Body of pancreas (tissue), 4 donors: ENCODE measurements at regions not wholly inside any gene's neighbourhood (a gene's known extent, or its start where the extent isn't known, plus 50 kb on each side); places are given as distances from the start of the nearest gene placed in this dataset.
"Not testable (repeated sequence)": the region's sequence is repeated elsewhere in the genome, so short reads cannot be mapped to it uniquely, and the experiment has no call there.

Experiments
- POLR2A ChIP-seq, 3 donors: fragments of 450-650 bp; IDR thresholded peaks; one replicate each; pipeline ENCODE4 v1.6.1; 2016; ENCODE audit warnings: antibody characterized with exemption in 3 of 3, mild to moderate bottlenecking in 2 of 3
- TF ChIP-seq, protein P1 (sequence below), 7 experiments: fragments of 450-650 bp in 4 of 7; fragments of 200-600 bp in 3 of 7; sonication (generic) in 3 of 7; IDR thresholded peaks; one replicate each; pipeline ENCODE4 v1.5.1; 2016 to 2019; ENCODE audit warnings: antibody characterized with exemption in 7 of 7

DNA sequence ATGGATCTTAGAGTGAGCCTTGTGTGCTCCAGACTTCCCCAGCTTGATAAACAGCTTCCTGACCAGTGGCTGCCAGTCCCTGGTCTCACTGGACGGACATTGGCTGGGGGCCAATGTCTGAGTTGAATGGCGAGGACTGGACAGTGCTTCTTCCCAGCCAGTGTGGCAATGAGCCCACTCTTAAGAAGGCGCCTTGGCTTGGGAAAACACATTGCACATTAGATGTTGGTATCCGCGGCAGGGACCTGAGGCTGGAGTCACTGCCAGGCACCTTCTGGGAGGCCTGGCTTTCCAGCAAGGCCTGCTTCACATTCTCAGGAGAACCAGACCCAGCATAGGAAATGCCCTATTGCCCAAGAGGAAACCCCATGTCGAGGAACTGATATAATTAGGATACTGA, 273.5 kb upstream of the PLGLB1 start:
- TF ChIP-seq POLR2A (IDR thresholded peaks at IDR 0.05) = not testable (repeated sequence)
- TF ChIP-seq, protein P1, sequence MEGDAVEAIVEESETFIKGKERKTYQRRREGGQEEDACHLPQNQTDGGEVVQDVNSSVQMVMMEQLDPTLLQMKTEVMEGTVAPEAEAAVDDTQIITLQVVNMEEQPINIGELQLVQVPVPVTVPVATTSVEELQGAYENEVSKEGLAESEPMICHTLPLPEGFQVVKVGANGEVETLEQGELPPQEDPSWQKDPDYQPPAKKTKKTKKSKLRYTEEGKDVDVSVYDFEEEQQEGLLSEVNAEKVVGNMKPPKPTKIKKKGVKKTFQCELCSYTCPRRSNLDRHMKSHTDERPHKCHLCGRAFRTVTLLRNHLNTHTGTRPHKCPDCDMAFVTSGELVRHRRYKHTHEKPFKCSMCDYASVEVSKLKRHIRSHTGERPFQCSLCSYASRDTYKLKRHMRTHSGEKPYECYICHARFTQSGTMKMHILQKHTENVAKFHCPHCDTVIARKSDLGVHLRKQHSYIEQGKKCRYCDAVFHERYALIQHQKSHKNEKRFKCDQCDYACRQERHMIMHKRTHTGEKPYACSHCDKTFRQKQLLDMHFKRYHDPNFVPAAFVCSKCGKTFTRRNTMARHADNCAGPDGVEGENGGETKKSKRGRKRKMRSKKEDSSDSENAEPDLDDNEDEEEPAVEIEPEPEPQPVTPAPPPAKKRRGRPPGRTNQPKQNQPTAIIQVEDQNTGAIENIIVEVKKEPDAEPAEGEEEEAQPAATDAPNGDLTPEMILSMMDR (IDR thresholded peaks at IDR 0.05) = not testable (repeated sequence)
